HG03521 (cell line): ENCODE measurements at regions not wholly inside any gene's neighbourhood (a gene's known extent, or its start where the extent isn't known, plus 50 kb on each side); places are given as distances from the start of the nearest gene placed in this dataset.

Source experiments
- ATAC-seq: cut with Tn5 transposase; IDR thresholded peaks from one replicate; pipeline ENCODE4 v1.9.1; 2021; ENCODE audit warnings: mild to moderate bottlenecking, moderate library complexity; ENCODE audit not compliant: unreplicated experiment

DNA sequence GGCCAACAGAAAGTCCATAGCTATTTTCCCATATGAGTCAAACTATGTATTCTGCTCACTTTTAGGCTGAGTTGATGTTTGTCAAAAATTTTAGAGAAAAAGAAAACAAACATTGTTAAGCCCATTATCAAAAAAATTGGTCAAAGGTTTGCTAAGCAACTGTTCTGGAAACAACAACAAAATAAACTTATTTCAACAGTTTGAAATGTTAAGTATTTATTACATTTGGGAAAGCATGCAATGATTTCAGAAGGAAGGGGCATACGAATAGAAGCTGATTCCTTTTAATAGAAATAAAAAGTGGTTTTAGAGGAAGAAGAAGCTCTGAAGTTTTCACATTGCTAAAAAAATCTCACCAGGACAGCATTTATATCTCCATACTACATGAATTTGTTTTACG, 1837.5 kb upstream of the CELF4 start:
- ATAC-seq, result no peak

DNA sequence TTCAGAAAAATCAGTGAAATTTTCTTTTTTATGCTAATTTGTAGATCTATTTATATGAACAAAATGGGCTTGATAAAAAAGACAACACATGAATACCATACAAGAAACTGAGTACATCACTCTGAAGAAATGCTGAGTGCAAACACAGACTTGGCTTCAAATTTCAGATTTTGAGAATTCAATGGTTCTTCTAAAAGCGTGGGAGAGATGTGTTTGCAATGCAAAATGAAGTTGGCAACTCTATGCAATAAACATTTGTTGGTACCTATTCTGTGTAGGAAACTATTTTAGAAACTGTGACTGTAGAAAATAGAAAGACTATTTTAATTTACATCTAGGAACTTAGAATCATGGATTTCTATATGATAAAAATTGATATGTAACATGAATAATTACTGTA, 1834.1 kb upstream of the CELF4 start:
- no peak for ATAC-seq

DNA sequence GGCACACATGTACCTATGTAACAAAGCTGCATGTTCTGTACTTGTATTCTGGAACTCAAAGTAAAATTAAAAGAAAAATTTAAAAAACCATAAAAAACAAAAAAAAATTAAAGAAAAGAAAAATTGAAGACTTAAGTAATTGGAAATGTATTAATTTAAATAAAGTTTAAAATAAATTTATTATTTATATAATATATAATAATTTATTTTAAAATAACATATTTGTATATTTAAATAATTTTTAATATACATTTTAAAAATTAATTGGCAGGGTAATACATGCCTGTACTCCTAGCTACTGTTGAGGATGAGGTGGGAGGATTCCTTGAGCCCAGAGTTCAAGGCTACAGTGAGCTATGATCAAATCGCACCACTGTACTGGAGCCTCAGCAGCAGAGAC, 1830.6 kb upstream of the CELF4 start:
- ATAC-seq, result no peak

DNA sequence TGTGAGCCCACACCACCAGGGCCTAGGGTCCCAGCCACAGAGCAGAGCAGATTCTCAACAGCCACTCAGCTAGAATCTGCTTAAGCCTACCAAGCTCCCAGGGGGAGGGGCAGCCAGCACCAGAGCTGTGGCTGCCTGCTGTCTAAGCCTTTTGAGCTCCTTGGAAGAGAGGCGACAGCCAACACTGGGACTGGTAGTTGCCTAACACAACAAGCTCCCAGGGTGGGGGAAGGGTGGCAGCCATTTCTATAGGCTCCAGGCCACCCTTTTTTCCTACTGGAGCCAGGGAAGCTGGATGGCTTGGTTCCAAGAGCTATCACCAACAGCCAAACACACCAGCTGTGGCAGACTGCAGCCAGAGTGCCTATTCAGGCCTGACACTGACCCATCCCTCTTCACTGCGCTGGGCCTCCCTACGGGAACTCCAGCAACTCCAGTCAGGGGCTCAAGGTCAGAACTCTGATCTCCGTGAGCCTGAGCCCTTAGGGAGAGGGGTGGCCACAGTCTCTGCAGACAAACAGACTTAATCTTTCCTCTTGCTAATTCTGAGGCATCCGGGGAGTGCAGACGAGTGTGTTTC, 1824.3 kb upstream of the CELF4 start:
- ATAC-seq, result no peak

DNA sequence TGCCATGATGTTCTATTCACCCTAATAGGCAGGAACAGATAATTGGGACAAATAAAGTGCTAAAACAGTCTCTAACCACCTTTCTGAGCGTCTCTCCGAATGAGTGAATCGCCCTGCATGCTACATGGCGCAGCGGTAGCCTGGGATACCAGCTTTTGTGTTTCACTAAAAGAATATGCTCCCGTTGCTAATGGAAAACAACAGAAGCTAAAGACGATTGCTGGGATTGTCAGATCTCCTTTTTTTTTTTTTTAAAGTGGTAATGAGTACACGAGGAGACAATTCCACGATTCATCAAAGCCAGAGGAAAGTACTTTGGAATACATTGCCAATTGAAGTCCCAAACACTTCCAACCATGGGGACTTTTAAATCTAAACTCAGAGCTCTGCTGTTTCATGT, 1815.3 kb upstream of the CELF4 start:
- no peak for ATAC-seq

DNA sequence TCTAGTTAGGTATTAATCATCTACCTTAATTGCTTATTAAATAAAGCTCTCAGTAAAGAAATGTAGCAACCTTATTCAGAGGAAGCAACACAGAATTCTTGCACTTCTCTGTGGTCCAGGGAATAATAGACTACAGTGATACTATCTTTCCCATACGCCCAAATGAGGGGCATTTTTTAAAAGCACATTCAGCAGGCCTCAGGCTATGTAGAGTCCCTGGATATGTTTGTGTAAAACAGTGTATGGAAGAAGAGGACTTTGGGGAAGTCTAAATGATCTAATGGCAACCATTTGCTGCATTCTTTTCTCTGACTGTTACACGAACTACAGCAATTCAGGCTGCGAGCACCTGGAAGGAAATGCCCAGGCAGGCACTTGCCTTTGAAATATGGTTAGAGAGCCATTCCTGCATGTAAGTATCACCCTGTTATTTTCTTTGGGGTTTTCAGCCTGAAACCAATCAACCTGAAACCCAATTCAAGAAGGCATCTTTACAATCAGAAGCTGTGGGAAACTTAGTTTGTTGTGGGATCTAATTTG, 1814.7 kb upstream of the CELF4 start:
- no peak for ATAC-seq

DNA sequence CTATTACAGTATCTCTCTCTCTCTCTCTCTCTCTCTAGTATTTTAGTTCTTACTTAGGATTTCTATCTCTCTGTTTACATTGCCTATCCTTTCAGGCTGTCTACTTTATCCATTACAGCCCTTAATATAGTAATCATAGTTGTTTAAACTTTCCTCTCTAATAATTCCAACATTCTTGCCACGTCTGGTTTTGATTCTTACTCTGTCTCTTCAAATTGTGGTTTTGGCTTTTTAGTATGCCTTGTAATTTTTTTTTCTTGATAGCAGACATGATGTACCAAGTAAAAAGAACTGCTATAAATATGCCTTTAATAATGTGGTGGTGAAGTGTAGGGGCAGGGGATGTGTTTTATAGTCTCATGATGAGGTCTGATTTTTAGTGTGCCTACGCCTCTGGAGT, 1809.5 kb upstream of the CELF4 start:
- no peak for ATAC-seq

DNA sequence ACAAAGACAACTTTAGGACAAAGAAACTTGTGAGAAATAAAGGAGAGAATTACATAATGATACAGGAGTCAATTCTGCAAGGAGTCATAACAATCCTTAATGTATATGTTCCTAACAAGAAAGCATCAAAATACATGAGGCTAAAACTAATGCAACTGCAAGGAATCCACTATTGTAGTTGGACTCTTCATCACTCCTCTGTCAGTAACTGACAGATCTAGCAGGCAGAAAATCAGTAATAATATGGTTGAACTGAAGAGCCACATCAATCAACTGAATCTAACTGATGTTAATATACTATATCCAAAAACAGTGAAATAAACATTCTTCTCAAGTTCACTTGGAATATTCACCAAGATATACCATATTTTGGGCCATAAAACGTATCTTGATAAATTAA, 1806.4 kb upstream of the CELF4 start:
- ATAC-seq, result no peak

DNA sequence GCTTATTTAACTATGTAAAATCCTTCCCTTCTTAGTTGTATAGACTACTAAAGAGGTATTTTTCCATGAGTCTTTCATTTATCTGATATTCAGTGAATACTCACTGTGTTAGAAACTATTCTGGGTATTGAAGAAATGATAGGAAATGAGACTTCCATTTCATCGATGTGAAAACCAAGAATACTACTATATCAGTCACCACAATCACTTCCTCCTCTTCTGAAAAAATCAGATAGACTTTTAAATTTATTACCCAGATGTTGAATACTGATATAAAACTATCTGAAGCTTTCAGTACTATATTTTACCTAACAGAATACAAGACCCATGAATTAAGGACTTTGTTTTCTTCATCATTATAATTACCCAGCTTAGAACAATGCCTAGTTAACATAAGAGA, 1801.1 kb upstream of the CELF4 start:
- ATAC-seq, result no peak

DNA sequence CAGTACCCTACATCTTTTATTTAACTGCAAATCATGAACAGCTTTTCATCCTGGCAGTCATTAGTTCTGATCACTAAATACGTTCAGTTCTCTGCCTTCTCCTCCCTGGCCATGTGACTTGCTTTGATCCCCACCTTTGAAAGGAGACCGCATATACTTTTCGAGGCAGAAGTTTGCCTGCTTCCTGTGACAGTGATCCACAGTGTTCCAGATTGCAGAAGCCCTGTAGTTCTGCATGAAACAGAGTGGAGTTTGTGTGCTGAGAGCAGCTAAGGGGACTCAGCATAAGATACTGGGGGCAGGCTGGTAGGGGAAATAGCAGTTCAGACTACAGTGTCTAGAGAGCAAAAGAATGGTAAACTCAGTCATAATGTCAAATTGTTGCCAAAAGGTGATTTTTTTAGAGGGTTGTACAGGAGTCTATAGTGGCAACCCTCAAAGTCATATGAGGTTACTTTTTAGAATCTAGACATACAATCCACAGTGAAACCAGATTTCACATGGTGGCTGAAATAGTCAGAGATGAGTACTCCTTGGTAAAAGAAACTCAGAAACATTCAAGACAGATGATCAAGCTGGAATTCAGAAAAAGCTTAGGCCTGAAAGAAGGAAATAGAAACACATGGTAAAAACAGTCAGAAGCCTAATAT, 1800.4 kb upstream of the CELF4 start:
- ATAC-seq, result no peak

DNA sequence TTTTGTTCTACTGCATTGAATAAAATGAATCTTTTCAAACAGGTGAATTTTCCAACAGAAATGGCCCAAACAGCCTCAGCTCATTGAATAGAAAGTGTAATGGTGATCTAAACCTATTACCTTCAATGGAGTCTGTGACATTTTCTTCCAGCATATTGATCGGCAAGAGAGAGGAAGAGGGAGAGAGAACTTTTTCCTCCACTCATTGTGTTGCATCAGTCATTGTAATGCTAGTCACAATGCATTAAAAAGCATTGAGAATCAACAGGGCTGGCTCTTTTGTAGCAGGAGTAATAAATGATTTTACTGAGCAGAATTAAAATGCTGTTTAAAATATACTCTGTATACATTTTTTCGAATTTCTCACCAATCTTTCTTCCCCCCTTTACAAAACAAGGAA, 1794.5 kb upstream of the CELF4 start:
- ATAC-seq, result no peak

DNA sequence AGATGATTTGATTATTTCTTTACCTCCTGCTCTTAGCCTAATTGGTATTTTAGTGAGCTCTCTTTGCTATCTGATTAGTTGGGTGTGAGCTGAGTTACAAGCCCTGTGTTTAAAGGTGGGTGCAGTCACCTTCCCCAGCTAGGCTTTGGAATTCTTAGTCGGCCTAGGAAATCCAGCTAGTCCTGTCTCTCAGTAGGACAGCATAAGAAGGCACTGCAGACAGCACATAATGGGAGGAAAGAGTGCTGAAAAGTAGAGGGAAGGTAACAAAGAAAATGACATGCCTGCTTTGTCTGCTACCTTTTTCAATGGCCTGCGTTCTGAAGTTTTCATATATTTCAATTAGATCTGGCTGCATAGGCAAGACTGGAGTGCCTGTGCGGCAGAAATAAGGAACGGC, 1794.0 kb upstream of the CELF4 start:
- ATAC-seq, result no peak

DNA sequence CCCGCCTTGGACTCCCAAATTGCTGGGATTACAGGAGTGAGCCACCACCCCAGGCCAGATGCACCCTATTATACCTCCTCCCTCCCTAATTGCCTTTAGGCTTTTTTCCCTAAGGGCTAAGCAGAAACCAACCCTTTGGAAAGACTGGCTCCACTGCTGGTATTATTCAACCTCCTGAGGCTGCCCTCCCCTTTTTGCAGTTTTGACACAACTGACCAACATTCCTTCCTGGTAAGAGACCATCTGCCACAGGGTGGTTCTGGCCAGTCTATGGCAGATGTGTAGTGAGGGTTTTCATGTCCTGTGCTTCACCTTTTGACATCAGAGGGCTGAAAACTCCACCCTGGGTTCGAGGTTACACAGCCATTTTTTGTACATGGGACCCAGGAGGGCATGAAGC, 1785.3 kb upstream of the CELF4 start:
- no peak for ATAC-seq

DNA sequence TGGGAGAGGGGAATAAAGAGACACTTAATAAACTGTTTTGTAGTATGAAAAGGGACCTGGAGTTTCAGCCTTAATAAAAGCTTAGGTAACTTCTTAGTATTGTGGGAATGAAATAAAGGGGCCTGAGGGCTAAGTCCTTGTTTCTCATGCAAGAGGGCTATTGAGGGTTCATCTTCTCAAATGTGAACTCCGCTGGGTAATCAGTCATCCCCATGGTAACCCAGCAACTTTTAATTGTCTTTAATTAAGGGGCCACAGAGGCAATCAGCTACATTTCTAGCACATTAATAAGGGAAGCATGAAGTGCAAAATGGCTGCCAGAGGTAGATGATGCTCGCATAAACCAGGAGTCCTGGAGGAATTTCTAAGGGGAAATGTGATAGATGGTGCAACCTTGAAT, 1784.2 kb upstream of the CELF4 start:
- no peak for ATAC-seq

DNA sequence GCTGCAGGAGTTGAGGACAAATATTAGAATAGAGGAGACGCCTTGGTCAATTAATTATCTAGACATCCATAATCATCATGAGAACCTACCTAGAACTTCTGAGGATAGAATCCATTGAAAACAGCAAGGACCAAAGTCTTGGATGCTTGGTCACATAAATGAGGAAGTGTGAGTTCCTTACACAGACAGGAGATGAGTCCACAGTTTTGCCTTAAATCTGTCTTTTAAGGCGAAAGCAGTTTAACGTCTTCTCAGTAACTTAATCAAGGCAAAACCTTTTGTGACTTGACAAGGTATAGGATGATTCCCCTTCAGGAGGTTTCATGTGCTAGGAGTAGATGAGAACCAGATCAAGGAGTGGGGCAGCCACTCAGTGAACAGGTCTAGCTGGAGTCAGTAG, 1783.2 kb upstream of the CELF4 start:
- no peak for ATAC-seq

DNA sequence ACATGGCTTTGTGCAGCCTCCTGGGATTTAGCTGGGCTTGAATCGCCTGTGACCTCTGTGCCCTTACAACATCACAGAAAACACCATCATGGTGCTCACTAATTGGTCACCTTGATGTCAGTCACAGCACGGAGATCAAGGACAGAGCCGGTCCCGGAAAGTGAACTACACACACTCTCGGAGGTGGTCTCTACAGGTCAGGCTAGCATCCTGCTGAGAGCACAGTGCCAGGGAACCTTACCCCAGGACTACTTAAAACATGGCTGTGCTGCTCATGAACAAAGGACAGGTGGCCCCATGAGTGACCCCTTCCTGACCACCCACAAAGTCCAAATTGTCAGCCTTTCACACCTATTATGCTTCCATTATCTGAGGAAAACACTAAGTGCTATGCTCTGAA, 1782.1 kb upstream of the CELF4 start:
- no peak for ATAC-seq

DNA sequence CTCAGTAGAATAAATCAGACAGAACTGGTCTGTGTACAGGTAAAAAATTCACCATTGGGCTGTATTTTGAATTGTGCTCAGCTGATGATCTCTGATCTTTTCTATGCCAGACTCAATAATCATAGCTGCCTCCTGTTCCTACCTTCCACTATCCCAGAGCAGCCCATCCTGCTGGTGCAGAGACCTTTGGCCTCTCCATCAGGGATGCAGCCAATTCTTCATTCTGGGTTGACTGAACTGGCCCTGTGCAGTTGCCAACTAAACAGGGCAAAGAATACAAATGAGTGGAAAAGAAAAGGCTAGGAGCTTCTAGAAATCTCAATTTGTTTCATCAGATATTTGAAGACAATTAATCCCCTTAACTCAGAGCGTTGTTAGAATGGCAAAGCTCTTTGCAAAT, 1781.3 kb upstream of the CELF4 start:
- no peak for ATAC-seq

DNA sequence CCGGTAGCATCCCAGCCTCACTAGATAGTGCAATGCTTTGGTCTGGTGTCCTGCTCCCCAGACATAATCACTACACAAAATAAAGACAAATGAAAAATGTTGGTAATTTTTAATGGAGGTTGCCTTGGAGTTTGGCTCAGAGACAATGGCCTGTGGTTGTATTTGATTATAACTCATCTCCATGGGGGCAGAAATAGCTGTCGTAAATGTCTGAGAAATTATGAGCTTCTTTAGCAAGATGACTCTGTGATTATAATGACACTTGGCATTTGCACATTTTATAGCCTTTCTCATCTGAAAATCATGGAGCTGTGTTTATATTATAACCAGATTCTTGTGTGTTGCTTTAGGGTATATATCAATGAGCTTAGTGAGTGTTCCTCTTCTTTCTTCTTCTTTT, 1779.7 kb upstream of the CELF4 start:
- no peak for ATAC-seq

DNA sequence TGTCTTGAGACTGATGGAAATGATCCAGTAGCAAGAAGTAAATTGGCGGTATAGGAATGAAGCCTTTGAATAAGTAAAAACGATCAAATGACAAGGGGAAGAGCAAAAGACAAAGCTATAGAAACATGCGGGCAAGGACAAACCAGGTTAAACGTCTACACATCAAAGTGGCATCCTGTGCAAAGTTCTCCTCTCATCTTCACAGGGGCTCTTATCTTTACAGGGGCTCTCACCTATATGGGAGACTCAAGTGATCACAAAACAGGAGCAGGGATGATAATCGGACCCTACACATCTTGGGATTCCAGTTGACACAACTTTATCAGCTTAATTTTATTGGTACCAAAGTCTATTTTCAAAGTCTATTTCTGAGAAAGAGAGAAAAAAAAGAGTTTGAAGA, 1778.9 kb upstream of the CELF4 start:
- ATAC-seq, result no peak

DNA sequence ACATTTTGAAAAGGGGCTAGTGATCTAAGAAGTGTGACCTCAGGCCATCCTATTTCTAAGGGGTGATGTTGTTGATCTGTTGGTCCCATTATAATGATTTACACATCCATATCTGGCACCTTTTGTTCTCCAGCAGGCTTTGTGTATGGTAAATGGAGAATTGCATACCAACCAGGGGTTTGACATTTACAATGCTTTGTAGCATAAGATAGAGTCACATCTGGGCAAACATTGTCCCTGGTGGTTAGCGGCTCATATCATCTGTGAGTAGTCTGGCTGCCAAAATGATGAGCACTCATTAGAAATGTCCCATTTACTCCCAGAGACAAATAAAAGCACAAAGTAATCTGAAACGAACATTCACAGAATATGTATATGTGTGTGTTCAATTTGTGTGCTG, 1775.5 kb upstream of the CELF4 start:
- no peak for ATAC-seq

DNA sequence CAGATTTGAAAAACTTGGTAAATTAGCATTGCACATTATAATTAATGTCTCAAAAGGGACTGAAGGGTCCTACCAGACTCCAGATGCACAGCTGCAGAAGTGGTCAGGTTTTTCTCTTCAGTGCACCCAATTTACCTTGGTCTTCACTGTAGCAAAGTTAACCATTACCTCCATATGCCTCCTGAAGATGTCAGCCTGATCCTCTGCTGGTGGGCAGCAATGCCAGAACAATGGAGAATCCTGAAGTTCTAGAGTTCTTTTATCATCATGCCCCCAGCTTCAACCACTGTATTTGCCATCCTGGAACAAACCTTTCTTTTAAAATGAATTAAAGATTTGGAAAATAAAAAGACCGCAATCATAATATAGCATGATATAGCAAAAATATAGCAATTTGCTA, 1774.8 kb upstream of the CELF4 start:
- no peak for ATAC-seq

DNA sequence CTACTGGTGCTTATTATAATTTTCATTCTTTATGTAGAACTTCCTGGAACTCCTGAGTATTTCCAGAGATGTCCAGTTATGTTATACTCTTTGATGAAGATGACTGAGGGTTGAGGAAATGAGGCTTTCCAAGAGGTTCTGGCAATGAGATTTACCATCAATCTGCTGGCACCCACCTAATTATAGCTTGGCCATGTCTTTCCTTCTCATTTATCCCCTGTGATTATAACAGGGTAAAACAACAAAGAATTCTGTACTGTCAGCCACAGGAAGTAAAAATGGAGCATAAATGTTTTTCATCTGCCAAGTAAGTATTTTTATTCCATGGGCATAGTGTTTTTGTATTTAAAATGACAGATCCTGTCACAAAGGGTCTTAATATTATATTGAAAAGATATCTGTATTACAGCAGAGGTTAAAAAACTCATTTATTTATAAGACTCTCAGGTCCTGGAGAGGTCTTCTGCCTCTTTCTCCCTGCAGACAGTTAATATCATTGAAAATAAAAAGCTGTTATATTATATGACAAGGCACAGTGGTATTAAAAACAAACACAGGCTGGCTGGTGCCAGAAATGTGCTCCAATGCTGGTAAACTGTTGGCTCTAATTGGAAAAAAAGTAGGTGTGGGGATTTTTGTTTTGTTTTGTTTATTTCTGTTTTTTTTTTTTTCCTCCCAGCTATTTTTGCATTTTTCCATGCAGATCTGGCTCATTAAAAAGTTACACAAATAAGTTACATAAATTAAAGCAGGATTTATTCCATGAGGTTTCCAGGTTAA, 1764.1 kb upstream of the CELF4 start:
- ATAC-seq, result no peak
